ENCODE measurements at regions not wholly inside any gene's neighbourhood (a gene's known extent, or its start where the extent isn't known, plus 50 kb on each side); places are given as distances from the start of the nearest gene placed in this dataset.

GRCh38 chr1:232477728-232478127 is 152.2 kb downstream of the SIPA1L2 start:
- DNase-seq (ENCODE audit: low read depth) = peak; percentile 96

- no peak for DNase-seq (ENCODE audit: low read depth)
Measured at GRCh38 chr1:232476538-232476950, 153.4 kb downstream of the SIPA1L2 start.

GRCh38 chr1:232474826-232475225 is 155.1 kb downstream of the SIPA1L2 start:
- no peak for DNase-seq (ENCODE audit: low read depth)

- DNase-seq (ENCODE audit: low read depth) = no peak
Measured at GRCh38 chr1:232473900-232474299, 156.0 kb downstream of the SIPA1L2 start.

GRCh38 chr1:232473324-232473723 is 156.6 kb downstream of the SIPA1L2 start:
- DNase-seq (ENCODE audit: low read depth) = peak; percentile 30

GRCh38 chr1:232472485-232473041 is 157.4 kb downstream of the SIPA1L2 start:
- DNase-seq (ENCODE audit: low read depth) = peak; percentile 47

- no peak for DNase-seq (ENCODE audit: low read depth)
Measured at GRCh38 chr1:232471250-232471649, 158.7 kb downstream of the SIPA1L2 start.

- DNase-seq (ENCODE audit: low read depth) = no peak
Measured at GRCh38 chr1:232470711-232471110, 159.2 kb downstream of the SIPA1L2 start.

- no peak for DNase-seq (ENCODE audit: low read depth)
Measured at GRCh38 chr1:232468249-232468648, 161.7 kb downstream of the SIPA1L2 start.

GRCh38 chr1:232467073-232467760 is 162.7 kb downstream of the SIPA1L2 start:
- no peak for DNase-seq (ENCODE audit: low read depth)

- DNase-seq (ENCODE audit: low read depth) = no peak
Measured at GRCh38 chr1:232464325-232464724, 165.6 kb downstream of the SIPA1L2 start.

- no peak for DNase-seq (ENCODE audit: low read depth)
Measured at GRCh38 chr1:232463225-232463624, 166.7 kb downstream of the SIPA1L2 start.

- no peak for DNase-seq (ENCODE audit: low read depth)
Measured at GRCh38 chr1:232462213-232462612, 167.7 kb downstream of the SIPA1L2 start.

- no peak for DNase-seq (ENCODE audit: low read depth)
Measured at GRCh38 chr1:232459826-232460225, 170.1 kb downstream of the SIPA1L2 start.

GRCh38 chr1:232459087-232459486 is 170.8 kb downstream of the SIPA1L2 start:
- no peak for DNase-seq (ENCODE audit: low read depth)

GRCh38 chr1:232457595-232457994 is 172.3 kb downstream of the SIPA1L2 start:
- DNase-seq (ENCODE audit: low read depth) = no peak

GRCh38 chr1:232456714-232457113 is 173.2 kb downstream of the SIPA1L2 start:
- no peak for DNase-seq (ENCODE audit: low read depth)

- DNase-seq (ENCODE audit: low read depth) = no peak
Measured at GRCh38 chr1:232454227-232454886, 175.6 kb downstream of the SIPA1L2 start.

GRCh38 chr1:232452736-232453440 is 177.0 kb downstream of the SIPA1L2 start:
- no peak for DNase-seq (ENCODE audit: low read depth)

GRCh38 chr1:232452117-232452516 is 177.8 kb downstream of the SIPA1L2 start:
- no peak for DNase-seq (ENCODE audit: low read depth)

GRCh38 chr1:232451506-232451905 is 178.4 kb downstream of the SIPA1L2 start:
- DNase-seq (ENCODE audit: low read depth) = no peak

- DNase-seq (ENCODE audit: low read depth) = no peak
Measured at GRCh38 chr1:232450615-232451014, 179.3 kb downstream of the SIPA1L2 start.

GRCh38 chr1:232447125-232447524 is 182.8 kb downstream of the SIPA1L2 start:
- no peak for DNase-seq (ENCODE audit: low read depth)

All from GM04503 (cell line).